ENCODE measurements at regions not wholly inside any gene's neighbourhood (a gene's known extent, or its start where the extent isn't known, plus 50 kb on each side); places are given as distances from the start of the nearest gene placed in this dataset.
A peak's percentile ranks its signal among the peaks of the same experiment; 100 is the strongest.

DNA sequence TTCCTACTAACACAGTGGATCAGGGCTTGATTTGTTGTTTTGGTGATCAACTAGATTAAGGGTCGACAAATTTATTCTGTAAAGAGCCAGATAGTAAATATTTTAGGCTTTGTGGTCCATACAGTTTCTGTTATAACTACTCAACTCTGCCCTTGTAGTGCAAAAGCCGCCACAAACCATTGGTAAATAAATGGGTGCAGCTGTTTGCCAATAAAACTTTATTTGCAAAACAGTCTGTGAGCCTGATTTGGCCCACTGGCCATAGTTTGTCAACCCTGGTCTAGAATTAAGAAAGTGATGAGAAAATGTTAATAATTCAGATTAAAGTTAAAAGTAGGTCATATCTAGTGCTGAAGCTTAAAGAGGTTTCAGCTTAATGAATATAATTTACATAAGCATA is 84.0 kb upstream of the TRIM2 start:
- Histone ChIP-seq H3K4me1 (replicated peaks) (peaks cover 2% of the 10 kb centered on the region), H3K36me3 (no peaks in the 10 kb centered on the region), H3K9me3 (no peaks in the 10 kb centered on the region), H3K4me3 (no peak overlapping the region), H3K27ac (no peak overlapping the region), H3K27me3 (replicated peaks; ENCODE audit: insufficient read depth) (no peaks in the 10 kb centered on the region)
- WGBS, result 91% methylated on average over 2 of the region's 2 CpGs
- no peak for TF ChIP-seq POLR2A (IDR thresholded peaks at IDR 0.05)
- no peak for TF ChIP-seq POLR2AphosphoS5 (IDR thresholded peaks at IDR 0.05)
- TF ChIP-seq, protein P1, sequence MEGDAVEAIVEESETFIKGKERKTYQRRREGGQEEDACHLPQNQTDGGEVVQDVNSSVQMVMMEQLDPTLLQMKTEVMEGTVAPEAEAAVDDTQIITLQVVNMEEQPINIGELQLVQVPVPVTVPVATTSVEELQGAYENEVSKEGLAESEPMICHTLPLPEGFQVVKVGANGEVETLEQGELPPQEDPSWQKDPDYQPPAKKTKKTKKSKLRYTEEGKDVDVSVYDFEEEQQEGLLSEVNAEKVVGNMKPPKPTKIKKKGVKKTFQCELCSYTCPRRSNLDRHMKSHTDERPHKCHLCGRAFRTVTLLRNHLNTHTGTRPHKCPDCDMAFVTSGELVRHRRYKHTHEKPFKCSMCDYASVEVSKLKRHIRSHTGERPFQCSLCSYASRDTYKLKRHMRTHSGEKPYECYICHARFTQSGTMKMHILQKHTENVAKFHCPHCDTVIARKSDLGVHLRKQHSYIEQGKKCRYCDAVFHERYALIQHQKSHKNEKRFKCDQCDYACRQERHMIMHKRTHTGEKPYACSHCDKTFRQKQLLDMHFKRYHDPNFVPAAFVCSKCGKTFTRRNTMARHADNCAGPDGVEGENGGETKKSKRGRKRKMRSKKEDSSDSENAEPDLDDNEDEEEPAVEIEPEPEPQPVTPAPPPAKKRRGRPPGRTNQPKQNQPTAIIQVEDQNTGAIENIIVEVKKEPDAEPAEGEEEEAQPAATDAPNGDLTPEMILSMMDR (IDR thresholded peaks at IDR 0.05), result no peak
- intact Hi-C loops (cut with DNase I), result loop anchor here (10.0 kb wide), 1 partner anchor 275 kb away; no protein-coding TSS in a partner anchor
- DNase-seq (ENCODE audit: low spot score), result no peak

DNA sequence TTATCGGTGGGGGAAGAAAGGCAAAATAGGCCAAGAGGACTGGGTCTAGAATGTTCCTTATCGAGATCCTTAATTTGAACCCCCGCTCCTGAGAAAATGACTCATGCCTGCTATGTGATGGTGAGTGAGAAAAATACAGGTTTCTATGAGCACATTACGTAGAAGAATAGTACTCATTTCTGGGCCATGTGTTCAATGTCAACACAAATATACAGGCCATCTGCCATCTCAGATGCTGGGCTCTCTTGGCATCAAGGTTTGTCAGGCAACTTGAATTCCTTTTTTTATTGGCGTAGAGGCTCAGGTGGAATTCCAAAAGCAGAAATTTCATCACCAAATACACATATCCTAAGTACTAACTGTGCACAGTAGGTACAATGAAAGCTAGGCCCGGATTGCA is 81.4 kb upstream of the TRIM2 start:
- no peak for DNase-seq (ENCODE audit: low spot score)
- intact Hi-C loops (cut with DNase I), result loop anchor here (10.0 kb wide), 1 partner anchor 278 kb away; no protein-coding TSS in a partner anchor
- H3K9me3 ChIP-seq, result no peaks in the 10 kb centered on the region

DNA sequence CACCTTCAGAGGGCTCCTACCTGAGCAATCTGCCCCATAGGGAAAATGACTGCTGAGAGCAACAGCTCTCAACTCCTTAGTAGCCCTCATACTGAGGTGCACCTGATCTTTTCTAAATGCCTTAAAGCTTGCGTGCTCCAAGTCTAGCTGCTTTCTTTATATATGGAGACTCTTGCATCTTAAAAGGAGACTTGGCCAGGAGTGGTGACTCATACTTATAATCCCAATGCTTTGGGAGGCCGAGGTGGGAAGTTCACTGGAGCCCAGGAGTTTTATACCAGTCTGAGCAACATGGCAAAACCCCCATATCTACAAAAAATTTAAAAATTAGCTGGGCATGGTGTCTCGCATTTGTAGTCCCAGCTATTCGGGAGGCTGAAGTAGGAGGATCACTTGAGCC is 78.1 kb upstream of the TRIM2 start:
- DNase-seq (ENCODE audit: low spot score), result no peak
- Histone ChIP-seq H3K36me3 (no peaks in the 10 kb centered on the region), H3K27ac (no peak overlapping the region), H3K27me3 (replicated peaks; ENCODE audit: insufficient read depth) (no peaks in the 10 kb centered on the region), H3K4me3 (no peak overlapping the region), H3K4me1 (replicated peaks) (no peaks in the 10 kb centered on the region), H3K9me3 (no peaks in the 10 kb centered on the region)
- WGBS, result 96% methylated on average over 4 of the region's 4 CpGs
- intact Hi-C loops (cut with DNase I), result loop anchor here (10.0 kb wide), 1 partner anchor 281 kb away; no protein-coding TSS in a partner anchor
- TF ChIP-seq, protein P1 (IDR thresholded peaks at IDR 0.05), result no peak
- no peak for TF ChIP-seq POLR2AphosphoS5 (IDR thresholded peaks at IDR 0.05)
- no peak for TF ChIP-seq POLR2A (IDR thresholded peaks at IDR 0.05)

More for the DNA sequence above, 81.4 kb upstream of the TRIM2 start:
- no peaks in the 10 kb centered on the region for H3K4me1 ChIP-seq (replicated peaks)
- H3K27me3 ChIP-seq (replicated peaks; ENCODE audit: insufficient read depth), result no peaks in the 10 kb centered on the region
- H3K4me3 ChIP-seq, result no peak overlapping the region
- H3K36me3 ChIP-seq, result no peaks in the 10 kb centered on the region
- WGBS, result 85% methylated on average over 6 of the region's 6 CpGs
- H3K27ac ChIP-seq, result no peak overlapping the region
- TF ChIP-seq, protein P1 (IDR thresholded peaks at IDR 0.05), result no peak
- TF ChIP-seq POLR2A (IDR thresholded peaks at IDR 0.05) (no peak), POLR2AphosphoS5 (IDR thresholded peaks at IDR 0.05) (no peak)

DNA sequence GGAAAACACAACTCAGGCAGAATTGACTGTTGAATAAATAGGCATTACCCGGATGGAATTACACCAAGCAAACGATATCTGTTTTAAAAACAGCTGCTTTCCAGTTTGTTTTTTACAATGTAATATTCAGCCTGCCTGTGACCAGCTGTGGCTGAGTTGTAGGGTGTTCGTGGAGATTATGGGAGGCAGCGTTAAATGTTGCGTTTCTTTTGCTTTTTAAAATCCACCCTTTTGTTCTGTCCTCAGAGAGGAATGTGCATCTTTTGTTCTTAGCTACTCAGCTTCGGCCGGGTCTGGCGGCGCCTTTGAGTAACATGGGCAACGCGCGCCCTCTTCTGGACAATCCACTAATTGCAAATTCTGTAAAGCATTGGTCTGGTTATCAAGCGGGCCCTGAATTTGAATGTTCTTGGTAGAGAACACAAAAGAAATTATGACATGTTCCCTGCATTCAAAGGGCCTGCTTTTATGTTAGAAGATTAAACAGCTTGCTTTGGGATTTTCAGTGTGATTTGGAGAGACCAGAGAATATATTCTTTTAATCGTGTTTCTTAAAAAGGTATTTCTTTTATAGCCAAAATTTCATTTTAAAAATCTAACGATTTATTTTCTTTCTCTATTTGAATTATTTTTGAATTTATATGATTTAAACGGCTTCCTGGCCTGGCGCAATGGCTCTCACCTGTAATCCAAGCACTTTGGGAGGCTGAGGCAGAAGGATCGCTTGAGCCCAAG is 76.3 kb upstream of the TRIM2 start:
- peak; percentile 90 for DNase-seq (ENCODE audit: low spot score)
- H3K9me3 ChIP-seq, result no peaks in the 10 kb centered on the region
- H3K27me3 ChIP-seq (replicated peaks; ENCODE audit: insufficient read depth), result no peaks in the 10 kb centered on the region
- 19% methylated on average over 18 of the region's 18 CpGs for WGBS
- H3K4me3 ChIP-seq, result no peak overlapping the region
- TF ChIP-seq POLR2AphosphoS5 (IDR thresholded peaks at IDR 0.05) (peak; percentile 54), POLR2A (IDR thresholded peaks at IDR 0.05) (no peak)
- TF ChIP-seq, protein P1 (IDR thresholded peaks at IDR 0.05), result peak; percentile 69 to 90 (median 87)
- intact Hi-C loops (cut with DNase I), result loop anchor here (10.0 kb wide), 1 partner anchor 283 kb away; no protein-coding TSS in a partner anchor
- H3K27ac ChIP-seq, result no peak overlapping the region
- H3K4me1 ChIP-seq (replicated peaks), result no peaks in the 10 kb centered on the region
- H3K36me3 ChIP-seq, result no peaks in the 10 kb centered on the region

DNA sequence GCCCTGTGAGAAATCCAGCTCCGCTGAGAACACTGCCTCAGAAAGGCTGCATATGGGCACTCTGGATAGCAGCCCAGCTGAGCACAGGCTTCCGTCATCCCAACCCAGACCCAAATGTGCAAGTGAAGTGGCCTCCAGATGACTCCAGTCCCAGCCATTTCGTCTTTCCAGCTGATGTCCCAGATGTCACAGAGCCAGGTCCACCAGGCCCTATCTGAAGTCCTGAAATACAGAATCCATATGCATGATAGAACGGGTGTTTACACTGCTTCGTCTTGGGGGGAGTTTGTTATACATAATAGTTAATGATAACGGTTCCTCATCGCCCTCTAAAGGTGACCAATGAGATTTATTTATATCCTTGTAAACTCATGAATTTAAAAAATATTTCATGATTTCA is 72.6 kb upstream of the TRIM2 start:
- H3K36me3 ChIP-seq, result no peaks in the 10 kb centered on the region
- 72% methylated on average over 7 of the region's 7 CpGs for WGBS
- intact Hi-C loops (cut with DNase I), result no loop called here

More for the DNA sequence above, 72.6 kb upstream of the TRIM2 start:
- TF ChIP-seq POLR2A (IDR thresholded peaks at IDR 0.05) (no peak), POLR2AphosphoS5 (IDR thresholded peaks at IDR 0.05) (no peak)
- TF ChIP-seq, protein P1 (IDR thresholded peaks at IDR 0.05), result no peak
- no peak for DNase-seq (ENCODE audit: low spot score)
- H3K9me3 ChIP-seq, result no peaks in the 10 kb centered on the region
- no peak overlapping the region for H3K27ac ChIP-seq
- H3K4me3 ChIP-seq, result no peak overlapping the region
- H3K4me1 ChIP-seq (replicated peaks), result no peaks in the 10 kb centered on the region
- H3K27me3 ChIP-seq (replicated peaks; ENCODE audit: insufficient read depth), result no peaks in the 10 kb centered on the region
